ENCODE measurements at regions not wholly inside any gene's neighbourhood (a gene's known extent, or its start where the extent isn't known, plus 50 kb on each side); places are given as distances from the start of the nearest gene placed in this dataset.

DNA sequence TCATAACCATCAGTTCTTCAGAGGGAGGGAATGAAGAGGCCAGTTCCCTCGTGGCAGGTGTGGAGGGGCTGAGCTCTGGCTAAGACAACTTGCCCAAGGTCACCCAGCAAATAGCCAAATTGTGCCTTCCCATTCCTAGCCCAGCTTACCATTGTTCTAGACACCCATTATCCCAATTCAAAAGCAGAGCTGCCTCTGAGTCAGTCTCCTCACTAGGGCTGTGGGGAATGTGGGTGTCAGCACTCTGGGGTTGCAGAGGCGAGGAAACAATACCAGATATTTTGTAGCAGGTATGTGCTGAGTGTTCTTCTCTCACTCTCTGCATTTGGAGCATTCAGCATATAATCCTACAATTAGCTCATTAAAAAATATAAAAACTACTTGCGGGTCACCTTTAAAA is 270.8 kb downstream of the PSAT1 start:
- no peak for DNase-seq

DNA sequence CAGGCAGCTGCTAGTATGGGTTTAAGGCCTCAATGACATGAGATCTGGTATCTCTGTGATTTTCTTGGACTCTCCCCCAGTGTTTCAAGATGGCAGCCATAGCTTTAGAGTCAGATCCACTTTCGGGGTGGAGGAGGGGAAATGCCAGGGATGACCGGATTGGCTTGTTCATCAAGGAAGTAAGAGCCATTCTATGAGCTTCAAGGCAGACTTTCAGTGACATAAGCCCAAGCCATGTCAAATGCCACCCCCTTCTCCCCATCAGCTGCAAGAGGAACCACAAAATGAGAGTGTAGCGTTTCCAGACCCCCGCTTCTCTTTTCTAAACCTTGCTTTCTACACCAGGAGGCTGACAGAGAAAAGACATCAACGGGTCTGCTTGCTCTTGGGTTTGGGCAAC is 271.8 kb downstream of the PSAT1 start:
- no peak for DNase-seq

DNA sequence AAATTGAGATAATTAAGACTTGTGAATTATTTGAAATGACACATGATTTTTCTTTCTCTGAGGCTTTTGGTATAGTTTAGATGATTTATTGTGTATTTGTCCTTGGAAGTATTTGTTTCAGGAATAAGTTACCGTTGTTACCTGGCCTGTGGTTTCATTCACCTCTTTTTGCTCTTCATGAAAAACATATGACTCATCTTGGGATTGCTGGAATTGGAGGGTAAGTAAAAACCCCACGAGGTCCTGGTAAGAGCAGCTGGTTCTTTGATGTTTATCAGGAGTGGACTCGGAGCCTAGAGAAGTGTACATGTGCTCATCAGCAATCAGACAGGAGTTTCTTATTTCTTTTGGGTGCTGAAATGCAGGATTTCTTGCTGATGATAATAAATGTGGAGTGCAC is 275.3 kb downstream of the PSAT1 start:
- no peak for DNase-seq

DNA sequence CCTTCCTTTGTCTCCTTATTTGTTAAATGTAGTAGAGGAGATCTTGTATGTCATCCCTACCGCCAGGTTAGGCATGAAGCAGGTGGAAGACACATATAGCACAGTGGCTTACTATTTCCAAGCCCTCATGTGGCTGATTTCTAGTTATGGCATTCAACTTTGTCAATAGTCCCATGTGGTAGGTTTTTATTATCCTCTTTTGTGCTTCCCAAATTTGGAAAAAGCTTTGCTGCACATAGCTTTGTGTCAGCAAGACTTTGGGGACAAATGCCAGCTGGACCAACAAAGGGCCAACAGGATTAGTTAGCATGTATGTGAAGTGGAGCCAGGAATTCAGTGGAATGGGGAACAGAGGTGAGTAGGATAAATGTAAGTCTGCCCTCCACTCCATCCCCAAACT is 276.3 kb downstream of the PSAT1 start:
- no peak for DNase-seq

DNA sequence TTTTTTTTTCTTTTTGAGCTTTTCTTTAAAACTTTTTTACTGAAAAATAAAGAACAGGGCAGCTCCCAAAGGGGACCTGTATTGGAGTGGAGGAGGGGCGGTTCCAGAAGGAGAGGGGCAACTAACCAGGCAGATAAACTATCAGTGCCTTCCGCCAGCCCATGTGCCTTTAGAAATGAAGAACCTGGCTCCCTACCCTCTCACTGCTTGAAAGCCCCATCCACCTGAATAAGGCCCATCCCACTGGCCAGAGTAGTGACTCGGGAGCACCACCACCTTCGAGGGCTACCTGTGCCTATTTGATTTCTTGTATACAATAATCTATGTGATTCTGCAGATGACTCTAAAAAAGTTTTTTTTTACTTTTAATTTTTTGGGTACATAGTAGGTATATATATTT is 276.7 kb downstream of the PSAT1 start:
- no peak for DNase-seq

DNA sequence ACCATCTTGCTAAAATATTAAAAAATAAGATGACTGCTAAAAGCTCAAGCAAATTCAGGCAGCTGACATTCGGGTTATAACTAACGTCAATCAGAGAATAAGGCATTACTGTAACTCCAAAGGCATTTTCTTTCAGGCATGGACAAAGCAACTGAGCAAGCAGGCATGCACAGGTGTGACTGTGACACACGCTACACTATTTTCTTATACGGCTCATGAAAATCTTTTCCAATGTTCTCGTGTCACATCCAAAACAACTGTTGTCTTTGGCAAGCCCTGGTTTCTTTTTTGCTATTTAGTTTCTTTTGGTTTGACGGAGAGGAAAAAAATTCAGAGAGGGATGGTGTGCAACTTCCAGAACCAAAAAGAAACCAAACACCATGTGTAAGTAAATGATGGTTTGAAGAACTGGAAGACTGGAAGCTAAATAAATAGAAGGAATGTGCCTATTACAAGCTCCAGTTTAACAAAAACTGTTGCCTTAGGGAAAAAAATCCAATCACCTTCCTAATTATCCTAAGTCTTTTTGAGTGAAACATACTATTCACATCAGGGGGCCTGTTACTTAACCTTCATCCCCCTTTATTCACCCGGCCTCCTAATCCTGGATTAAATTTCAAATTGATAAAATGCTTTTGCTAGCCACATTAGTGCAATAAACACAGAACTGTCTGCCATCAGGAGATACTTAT is 277.6 kb downstream of the PSAT1 start:
- no peak for DNase-seq

DNA sequence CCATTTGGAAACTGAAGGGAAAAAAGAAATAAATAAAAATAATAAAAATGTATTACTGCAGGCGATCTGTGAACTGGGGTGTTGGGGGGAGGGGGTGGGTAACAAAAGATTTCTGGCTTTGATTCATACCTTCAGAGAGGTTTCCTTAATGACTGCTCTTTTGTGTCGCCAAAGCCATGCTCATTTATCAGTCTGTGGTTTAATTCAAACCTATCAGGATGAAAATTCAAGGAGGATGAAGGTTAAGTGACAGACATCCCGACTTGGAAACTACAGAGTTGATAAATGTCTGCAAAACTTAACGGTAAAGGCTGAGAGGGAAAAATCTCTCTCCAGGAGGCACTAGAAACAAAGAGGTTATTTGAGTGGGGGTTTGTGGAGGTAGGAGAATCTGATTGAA is 278.2 kb downstream of the PSAT1 start:
- no peak for DNase-seq

DNA sequence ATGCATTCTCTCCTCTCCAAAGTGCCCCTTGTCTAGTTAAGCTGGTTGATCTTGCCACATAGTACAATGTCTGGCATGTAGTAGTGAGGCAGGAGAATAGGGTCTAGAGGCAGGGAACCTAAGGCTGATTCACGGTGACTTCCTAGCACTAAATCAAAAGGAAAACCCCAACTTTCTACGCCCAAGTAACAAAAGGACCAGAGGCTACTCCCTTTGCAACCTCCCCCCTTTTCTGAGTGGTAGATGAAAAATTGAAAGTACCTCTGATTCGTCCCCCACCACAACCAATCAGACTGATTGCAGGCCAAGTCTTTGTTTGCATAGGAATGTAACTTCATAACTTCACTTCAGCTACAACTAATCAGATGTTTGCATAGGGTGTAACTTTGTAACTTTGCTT is 278.8 kb downstream of the PSAT1 start:
- DNase-seq, result no peak

DNA sequence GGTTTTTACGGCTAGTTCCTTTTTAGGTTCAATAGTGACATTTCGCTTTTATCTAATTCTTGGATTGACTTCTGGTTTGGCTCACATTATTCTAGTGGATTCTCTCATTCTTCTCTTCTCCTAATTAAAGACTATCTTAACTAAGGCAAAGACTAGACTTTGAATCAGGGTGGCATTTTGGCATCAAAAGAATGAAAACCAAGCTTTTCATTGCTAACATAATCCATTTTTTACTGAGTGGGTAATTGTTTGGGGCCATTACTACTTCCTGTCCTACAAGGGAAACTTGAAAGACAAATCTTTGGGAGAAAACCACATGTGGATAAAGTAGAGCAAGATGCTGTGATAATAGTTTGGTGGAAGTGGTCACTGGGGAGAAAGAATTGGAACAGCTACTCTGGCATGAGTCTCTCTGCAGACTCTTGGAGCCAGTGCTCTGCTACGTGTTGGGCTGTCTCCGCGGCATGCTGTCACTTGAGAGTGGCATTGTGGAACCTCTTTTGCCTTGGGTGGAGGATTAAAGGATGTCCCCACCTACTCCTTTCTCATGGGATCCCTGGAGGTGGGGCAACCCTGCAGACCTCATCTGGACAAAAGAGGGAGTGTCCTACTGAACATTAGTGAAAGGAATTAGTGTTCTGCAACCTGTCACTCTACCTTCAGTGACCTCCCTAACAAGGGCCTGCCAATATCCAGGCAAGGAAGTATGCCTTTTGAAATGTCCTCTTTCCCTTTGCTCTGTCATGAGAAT is 280.4 kb downstream of the PSAT1 start:
- no peak for DNase-seq

DNA sequence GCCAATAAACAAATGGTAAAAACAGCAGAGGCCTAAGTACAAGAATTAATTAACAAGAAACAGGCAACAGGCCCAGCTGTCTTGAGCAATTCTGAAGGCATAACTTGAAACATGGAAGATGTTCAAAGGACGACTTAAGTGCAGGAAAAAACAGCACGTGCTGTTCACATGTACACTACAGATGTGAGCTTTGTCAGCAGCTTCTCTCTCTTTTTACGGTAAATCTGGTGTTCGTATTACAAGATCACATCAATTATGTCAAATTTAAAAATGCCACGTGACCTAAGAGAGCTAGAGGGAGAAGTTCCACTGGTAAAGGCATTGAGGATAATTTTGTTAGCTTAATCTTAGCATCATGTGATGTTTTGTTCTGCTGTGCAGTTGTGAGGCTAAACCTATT is 281.1 kb downstream of the PSAT1 start:
- DNase-seq, result no peak

DNA sequence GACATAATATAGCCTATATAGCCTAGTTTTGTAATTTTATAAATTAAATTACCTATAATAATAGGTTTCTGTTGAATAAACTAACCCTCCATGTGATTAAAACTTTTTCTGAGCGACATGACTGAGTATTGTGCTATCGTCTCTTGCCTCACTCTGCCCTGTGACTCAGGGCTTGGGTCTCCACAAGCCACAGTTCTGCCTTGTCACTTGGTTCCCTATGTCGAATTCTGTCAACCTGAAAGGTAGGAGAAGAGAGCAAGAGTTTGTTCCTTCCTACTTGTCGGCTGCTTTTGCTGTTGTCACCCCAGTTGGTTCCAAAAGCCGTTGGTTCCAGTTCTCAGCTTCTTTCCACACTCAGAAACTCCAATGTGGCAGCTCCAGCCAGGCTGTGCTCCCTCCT is 285.9 kb downstream of the PSAT1 start:
- DNase-seq, result no peak

DNA sequence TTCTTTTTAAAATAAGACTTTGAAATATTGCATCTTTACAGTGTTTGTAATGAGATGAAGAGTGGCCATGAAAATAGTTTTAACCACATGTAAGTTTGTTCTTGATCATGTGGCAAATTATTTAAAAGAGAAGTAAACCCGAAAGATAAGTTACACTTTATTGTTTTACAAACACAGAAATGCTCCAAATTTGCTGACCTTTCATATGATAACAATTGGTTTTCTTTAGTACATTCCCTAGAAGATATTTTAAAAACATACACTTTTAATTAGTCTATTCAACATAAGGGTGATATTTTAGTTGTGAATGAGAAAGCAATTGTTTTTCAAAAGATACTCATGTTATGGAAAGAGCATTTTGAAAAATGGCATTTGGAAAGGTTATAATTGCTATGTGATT is 287.7 kb downstream of the PSAT1 start:
- no peak for DNase-seq

DNA sequence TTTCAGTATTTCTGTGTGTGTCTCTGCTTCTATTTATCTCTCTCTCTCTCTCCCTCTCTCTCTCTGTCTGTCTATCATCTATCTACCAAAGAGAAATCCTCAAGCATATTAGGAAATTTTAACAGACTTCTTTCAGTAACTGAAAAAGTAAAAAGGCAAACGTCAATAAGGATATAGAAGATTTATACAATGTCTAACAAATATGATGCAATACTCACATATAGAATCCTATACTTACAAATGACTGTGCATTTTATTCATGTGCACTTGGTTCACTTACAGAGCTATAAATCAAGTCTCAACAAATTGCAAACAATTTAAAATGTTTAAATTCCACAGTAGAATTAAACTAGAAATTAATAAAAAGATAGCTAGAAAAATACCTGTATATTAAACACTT is 289.0 kb downstream of the PSAT1 start:
- DNase-seq, result no peak

DNA sequence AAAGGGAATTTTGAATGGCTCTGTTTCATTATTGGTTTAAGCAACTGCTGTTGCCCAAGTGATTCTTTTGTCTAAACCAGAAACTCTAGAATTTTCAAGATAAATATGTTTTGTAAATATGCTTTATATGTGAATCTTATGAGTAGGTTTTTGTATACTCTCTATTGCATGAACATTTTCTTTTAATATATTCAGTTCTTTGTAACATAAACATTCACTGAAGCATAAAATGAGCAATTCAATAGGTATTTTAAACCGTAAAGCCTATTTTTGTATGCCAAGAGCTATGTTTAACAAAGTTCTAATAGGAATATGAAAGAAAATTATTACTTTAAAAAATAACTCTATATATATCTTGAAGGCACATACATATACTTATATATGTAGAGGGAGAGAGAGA is 293.1 kb downstream of the PSAT1 start:
- DNase-seq, result no peak

DNA sequence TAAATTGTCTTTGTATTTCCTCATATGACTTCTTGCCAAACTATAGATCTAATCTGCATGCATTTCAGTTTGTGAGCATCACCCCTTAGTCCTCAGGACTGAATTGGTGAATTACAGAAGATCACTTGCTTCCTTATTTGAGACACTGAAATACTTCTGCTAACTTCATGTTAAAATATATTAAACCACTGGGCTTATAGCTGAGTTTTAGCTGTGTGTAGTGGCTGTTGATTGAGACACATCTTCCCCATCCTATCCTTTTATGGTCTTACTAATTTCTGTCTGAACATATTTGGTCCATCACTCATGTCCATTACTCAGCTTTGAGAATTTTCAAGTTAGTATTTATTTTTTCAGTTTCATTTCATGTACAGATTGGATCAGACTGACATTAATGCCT is 295.9 kb downstream of the PSAT1 start:
- no peak for DNase-seq

DNA sequence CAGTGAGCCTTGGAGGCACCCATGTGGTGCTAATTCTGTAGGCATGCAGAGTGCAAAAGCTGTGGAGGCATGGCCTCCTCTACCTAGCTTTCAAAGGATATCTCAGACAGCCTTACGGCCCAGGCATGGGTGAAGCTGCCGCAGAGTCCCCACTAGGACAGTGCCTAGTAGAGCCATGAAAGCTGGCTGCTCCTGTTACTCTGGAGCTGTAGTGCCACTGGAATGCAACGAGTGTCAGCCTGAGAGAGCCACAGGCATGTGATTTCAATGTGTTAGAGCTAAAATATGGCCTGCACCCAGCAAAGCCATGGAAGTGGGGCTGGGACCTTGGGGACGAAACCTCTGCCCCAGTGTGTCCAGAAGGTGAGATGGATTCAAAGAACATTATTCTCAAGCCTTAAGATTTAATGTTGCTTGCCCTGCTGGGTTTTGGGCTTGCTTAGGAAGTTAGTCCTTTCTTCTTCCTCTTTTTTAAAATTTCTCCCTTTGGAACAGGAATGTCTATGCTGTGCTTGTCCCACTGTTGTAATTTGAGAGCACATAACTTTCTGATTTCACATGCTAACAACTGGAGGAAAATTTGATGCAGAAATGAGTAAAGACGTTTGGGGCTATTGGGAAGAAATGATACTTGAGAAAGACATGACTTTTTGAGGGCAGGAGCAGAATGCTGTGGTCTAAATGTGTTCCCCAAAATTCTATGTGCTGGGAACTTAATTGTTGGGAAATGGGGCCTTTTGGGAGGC is 298.4 kb downstream of the PSAT1 start:
- DNase-seq, result no peak

DNA sequence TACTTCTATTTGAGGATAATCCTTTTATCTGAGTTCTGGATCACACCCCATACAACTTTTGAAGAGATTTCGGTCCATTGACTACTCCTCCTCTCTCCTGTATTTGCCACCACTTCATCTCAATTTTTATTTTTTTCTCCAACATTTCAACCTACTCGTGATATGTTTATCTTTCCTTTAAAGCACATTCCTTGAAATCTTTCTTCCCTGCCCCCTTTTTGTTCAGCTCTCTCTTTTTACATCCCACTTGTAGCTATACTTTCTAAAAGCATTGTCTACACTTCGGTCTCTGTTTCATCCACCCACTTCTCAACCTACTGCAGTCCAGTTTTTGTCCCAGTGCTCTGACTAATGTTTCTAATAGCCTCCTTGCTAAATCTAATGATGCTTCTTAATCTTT is 299.4 kb downstream of the PSAT1 start:
- no peak for DNase-seq

DNA sequence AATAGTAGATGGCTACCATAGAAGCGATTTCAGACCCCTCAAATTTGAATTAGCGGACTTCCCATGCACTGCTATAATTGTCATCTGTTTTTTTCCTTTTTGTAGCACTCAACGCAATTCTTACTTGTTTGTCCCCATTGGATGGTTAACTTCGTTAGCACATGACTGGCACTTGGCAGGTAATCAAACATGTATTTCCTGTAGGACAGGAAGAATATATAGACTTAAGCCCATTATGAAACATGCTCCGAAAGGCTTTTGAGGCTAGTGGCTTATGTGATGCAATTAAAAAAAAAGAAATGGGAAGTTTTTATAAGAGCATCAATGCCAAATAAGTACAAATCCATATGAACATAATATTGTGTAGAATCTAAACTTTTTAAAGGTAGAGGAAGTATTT is 301.2 kb downstream of the PSAT1 start:
- DNase-seq, result no peak

DNA sequence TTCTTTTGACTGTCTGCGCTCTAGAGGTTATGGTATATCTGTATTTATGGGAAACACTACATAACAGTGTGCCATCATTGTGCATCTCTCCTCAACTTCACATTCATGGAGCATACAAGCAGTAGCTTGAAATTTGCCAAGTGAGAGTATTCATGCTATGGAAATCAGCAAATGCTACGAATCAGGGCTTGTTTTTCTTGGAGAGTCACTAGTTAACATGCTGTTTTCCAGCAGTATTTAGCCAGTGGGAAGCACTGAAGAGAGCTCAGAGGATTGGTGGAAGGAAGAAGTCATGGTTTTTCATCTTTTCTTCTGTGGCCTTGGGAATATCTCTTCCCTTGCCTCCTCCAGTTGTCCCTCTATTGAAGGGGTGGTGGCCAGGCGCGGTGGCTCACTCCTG is 303.0 kb downstream of the PSAT1 start:
- no peak for DNase-seq

DNA sequence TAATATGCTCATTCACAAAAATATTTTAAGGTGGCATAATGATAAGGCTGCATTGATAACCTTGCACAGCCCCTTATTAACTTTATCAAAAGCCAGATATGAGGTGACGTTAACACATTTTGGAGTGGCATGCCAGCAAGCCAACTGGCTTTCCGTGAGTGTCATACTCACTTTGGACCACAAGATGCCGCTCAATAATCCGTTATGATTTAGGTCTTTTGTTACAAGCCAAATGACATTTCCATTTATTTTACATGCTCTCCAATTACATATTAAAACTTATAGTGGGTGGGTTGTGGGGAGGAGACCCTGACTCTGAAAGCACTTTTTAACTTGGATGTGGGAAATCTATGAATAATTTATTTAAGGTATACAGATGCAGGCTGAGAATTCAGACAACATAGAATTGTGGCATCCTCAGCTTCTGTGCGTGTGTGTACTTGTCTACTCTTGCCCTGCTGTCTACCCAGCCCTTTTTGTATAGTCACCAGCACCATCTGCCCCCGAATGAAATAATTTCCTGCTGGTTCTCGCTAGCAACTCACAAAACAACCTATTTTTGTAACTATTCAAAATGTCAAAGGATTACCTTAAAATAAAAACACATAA is 305.1 kb downstream of the PSAT1 start:
- no peak for DNase-seq

DNA sequence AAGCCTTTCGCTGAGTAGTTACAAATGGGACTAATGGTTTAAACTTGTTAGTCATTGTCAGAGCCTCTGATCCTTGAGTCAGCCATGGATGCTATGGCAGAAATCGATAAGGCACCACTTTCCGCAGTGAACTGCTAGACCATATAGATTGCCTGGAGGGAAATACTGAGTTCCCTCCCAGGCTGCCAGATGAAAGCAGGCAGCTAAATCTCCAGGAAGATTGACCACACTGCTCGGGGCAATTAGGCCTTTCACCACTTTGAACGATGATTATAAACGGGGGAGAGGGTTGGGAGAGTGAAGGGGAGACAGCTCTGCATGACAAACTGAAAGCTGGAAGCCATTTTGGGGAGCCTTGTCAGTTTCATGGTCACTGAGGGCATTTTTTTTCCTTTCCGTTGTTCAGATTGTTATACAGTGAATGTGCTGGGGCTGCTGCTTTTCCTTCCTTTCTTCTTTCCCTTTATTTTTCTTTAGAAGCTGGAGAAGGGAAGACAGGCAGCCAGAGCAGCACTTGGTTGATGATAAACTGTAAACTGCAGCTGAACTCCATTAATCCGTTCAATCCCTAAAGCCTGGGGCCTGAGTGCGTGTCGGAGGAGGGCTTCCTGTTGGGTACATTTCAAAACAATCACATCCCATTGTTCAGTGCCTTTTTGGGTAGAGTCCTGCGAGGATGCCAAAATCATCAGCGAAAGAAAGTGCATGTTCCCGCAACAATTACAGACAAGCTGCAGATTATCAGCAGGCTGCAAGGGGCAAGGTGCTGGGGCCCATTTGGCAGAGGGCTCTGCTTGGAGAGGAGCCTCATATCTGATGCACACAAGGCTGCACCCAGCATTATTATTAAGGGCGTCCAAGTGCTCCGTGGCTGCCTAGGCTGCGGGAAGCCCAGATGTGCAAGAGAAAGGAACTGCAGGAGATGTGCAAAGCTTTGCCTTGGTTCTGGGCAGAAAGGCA is 308.4 kb downstream of the PSAT1 start:
- no peak for DNase-seq

DNA sequence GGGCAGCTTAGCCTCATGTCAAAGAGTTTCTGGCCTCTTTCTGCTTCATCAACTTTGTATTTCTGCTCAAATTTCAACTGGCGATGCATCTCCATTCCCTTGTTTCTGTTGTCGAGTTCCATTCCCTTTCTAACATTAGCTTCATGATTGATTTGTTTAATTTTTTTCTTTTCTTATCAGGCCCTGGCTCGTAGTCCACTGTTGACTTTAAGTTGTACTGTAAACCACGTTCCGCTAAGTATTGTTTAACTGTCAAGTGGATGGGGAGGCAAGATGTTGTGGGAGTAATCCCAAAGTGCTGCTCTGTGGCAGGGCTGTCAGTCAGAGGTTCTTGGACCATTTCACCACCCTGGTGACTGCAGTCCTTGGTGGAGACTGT is 309.1 kb downstream of the PSAT1 start:
- DNase-seq, result no peak

DNA sequence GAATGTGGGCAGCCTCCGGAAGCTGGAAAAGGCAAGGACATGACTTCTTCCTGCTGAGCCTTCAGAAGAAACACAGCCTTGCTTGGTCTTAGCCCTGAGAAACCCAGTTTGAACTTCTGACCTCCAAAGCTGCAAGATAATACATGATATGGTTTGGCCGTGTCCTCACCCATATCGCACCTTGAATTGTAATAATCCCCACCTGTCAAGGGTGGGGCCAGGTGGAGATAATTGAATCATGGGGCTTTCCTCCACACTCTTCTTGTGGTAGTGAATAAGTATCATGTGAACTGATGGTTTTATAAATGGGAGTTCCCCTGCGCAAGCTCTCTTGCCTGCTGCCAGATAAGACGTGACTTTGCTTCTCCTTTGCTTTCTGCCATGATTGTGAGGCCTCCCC is 310.9 kb downstream of the PSAT1 start:
- no peak for DNase-seq
